Astrocyte of the spinal cord (primary cell): ENCODE measurements at regions not wholly inside any gene's neighbourhood (a gene's known extent, or its start where the extent isn't known, plus 50 kb on each side); places are given as distances from the start of the nearest gene placed in this dataset.

Experiments
- DNase-seq: peaks from one replicate; pipeline ENCODE4 v3.0.0; 2011; ENCODE audit warnings: low read depth, low spot score
- H3K4me3 ChIP-seq: 2 replicates; pipeline ENCODE4 v1.5.1; 2011; ENCODE audit warnings: low read depth, mild to moderate bottlenecking, low read length, moderate library complexity
- CTCF ChIP-seq: IDR thresholded peaks from 2 replicates; pipeline ENCODE4 v1.5.1; 2012; ENCODE audit warnings: low read depth, mild to moderate bottlenecking, low read length, inconsistent platforms
- in situ Hi-C: cut with HindIII; loops from 2 replicates; pipeline ENCODE4 v1.10.0; 2017; ENCODE audit warnings: low sequenced_read_pairs

GRCh38 chr5:29720954-29721353 lies 1472.5 kb upstream of the CDH6 start:
- no peak overlapping the region for H3K4me3 ChIP-seq
- in situ Hi-C loops: no loop called here
- no peak for TF ChIP-seq CTCF
- DNase-seq: no peak

GRCh38 chr5:29719171-29719570 lies 1474.3 kb upstream of the CDH6 start:
- in situ Hi-C loops: no loop called here
- H3K4me3 ChIP-seq: no peak overlapping the region
- DNase-seq: no peak
- no peak for TF ChIP-seq CTCF

- in situ Hi-C loops: no loop called here
- H3K4me3 ChIP-seq: no peak overlapping the region
- no peak for TF ChIP-seq CTCF
- DNase-seq: no peak
Measured at GRCh38 chr5:29715167-29715566, 1478.3 kb upstream of the CDH6 start.

DNA sequence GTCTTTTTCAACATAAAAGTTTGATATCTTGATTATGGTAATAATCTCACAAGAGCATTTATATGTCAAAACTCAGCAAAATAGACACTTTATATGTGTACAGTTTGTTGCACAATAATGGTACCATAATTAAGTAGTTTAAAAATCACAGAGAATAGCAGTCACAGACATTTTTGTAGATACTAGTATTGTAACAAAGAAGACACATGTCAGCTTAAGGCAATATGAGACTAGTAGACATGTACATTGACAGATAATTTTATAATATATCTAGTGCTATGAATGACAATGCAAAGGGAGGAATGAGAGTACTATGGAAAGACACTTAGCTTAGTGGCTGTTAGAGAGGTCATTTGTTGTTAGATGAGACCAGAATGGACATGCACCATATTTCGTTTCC lies 1490.6 kb upstream of the CDH6 start:
- H3K4me3 ChIP-seq: no peak overlapping the region
- in situ Hi-C loops: no loop called here
- DNase-seq: no peak
- TF ChIP-seq CTCF: no peak

DNA sequence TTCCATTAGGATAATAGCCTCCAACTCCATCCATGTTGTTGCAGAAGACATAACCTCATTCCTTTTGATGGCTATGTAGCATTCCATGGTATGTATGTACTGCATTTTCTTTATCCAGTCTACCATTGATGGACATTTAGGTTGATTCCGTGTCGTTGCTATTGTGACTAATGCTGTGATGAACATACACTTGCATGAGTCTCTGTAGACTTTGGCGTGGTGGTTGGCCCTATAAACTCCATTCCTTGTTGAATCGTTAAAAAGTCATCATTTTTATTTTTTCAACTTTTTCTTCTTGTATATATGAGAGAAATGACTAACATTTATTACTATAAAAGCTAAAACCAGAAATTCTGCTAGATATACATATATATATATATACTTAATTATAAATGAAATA lies 1491.9 kb upstream of the CDH6 start:
- H3K4me3 ChIP-seq: no peak overlapping the region
- TF ChIP-seq CTCF: no peak
- in situ Hi-C loops: no loop called here
- no peak for DNase-seq

DNA sequence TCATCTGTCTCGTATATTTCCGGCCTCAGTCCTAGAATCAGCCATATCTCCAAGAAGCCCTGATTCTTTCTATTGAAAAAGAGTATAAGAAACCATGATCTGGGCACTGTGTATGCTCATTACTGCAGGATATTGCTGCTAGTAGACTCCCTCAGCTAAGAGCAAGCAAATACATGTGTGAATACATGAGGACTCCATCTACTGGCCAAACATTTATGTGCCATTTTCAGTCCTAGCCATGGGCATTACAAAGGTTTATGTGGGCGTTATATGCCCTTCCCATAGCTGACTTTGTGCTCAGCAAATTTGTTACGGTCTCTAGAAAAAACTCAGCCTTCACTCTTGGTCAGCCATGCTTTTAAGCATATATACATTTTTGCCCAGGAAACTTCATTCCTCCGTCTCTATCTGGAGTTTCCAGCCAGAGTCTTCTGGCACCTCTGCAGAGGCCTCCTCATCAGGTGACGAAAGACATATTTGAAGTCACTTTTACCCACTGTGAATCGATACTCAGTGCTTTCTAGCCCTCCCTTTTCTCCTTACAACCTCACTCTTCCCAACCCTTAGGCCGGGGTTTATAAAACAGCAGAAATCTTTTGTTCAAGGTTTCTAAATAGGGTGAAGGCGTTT lies 1495.6 kb upstream of the CDH6 start:
- no peak overlapping the region for H3K4me3 ChIP-seq
- no peak for TF ChIP-seq CTCF
- in situ Hi-C loops: no loop called here
- no peak for DNase-seq

DNA sequence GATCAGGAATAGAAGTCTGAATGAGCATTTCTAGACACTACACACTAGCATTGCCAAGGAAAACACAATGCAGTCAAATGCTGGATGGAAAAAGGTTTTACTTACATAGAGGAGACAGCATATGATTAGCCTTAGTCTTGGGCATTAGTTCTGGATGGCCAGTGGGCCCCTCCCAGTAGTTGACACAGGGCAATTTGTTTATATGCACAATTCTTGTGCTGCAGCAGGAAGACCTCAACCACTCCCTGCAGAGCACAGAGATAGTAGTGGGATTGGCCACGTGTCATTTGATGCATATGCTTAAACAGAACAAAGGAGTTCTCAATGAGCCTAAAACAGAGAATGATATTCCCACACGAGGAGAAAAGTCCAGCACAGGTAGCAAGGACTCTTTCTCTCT lies 1496.2 kb upstream of the CDH6 start:
- in situ Hi-C loops: no loop called here
- DNase-seq: no peak
- H3K4me3 ChIP-seq: no peak overlapping the region
- TF ChIP-seq CTCF: no peak
